ENCODE measurements at regions not wholly inside any gene's neighbourhood (a gene's known extent, or its start where the extent isn't known, plus 50 kb on each side); places are given as distances from the start of the nearest gene placed in this dataset.

DNA sequence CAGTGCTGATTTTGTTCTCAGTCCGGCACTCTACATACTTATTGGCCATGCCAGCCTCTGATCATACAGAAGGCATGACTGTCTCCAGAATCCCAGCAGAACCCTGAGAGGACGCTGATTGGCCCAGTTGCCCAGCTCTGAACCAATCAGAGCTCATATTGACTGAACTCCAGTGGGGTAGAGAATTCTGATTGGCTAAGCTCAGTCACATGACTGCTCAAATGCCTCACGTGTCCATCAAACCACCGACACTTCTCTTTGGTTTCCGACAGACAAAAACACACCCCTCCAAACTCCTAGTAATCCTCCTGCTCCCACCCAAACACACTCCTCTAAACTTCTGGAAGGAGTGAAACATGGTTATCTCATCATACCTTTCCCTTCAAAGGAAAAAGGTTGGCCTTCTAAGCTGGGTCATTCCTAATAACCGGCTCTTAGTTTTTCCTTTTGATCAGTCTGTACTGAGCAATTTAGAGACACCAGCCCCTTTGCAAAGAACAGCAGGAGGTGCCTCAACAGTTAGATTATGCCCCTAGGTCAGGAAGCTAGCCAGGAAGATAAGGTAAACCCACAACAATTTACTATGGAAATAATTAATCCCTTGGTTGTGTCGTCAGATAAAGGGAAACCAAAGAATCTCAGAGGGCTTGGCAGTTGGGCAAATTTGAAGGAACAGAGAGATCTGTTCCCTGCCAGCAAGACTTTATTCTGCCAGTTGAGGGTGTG is 187.8 kb downstream of the TLE3 start:
- ChIA-PET POLR2A (no interaction called here), CTCF (no interaction called here)
- no peak for TF ChIP-seq POLR2AphosphoS5 (IDR thresholded peaks at IDR 0.05; ENCODE audit: low read depth, low read length)
- no peak for TF ChIP-seq CTCF (IDR thresholded peaks at IDR 0.05)
- no peak for TF ChIP-seq SIN3A (IDR thresholded peaks at IDR 0.05; ENCODE audit: borderline replicate concordance, insufficient read depth, low read depth, low read length)
- no peak for TF ChIP-seq TCF7L2 (IDR thresholded peaks at IDR 0.05; ENCODE audit: low read depth, low read length)
- TF ChIP-seq, protein P1, sequence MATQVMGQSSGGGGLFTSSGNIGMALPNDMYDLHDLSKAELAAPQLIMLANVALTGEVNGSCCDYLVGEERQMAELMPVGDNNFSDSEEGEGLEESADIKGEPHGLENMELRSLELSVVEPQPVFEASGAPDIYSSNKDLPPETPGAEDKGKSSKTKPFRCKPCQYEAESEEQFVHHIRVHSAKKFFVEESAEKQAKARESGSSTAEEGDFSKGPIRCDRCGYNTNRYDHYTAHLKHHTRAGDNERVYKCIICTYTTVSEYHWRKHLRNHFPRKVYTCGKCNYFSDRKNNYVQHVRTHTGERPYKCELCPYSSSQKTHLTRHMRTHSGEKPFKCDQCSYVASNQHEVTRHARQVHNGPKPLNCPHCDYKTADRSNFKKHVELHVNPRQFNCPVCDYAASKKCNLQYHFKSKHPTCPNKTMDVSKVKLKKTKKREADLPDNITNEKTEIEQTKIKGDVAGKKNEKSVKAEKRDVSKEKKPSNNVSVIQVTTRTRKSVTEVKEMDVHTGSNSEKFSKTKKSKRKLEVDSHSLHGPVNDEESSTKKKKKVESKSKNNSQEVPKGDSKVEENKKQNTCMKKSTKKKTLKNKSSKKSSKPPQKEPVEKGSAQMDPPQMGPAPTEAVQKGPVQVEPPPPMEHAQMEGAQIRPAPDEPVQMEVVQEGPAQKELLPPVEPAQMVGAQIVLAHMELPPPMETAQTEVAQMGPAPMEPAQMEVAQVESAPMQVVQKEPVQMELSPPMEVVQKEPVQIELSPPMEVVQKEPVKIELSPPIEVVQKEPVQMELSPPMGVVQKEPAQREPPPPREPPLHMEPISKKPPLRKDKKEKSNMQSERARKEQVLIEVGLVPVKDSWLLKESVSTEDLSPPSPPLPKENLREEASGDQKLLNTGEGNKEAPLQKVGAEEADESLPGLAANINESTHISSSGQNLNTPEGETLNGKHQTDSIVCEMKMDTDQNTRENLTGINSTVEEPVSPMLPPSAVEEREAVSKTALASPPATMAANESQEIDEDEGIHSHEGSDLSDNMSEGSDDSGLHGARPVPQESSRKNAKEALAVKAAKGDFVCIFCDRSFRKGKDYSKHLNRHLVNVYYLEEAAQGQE (IDR thresholded peaks at IDR 0.05; ENCODE audit: insufficient read depth in 1 of 2, low read depth in 2 of 2, low read length in 1 of 2): no peak
- ATAC-seq (no peak), DNase-seq (ENCODE audit: low read depth, low spot score) (no peak)
- H3K9me3 ChIP-seq (ENCODE audit: control insufficient read depth, insufficient read depth, low read depth, low read length): no peaks in the 10 kb centered on the region
- H3K27ac ChIP-seq (ENCODE audit: low read length): no peak overlapping the region
- BruUV-seq (replicated peaks): no TSS peak
- no peaks in the 10 kb centered on the region for H3K4me1 ChIP-seq (ENCODE audit: control insufficient read depth, insufficient read depth, low read length)
- intact Hi-C loops (cut with micrococcal nuclease; ENCODE audit: unreplicated experiment) (no loop called here), in situ Hi-C loops (cut with HindIII; ENCODE audit: low pct_unique_long_range_greater_than_20kb, low sequenced_read_pairs) (no loop called here)
- H3K36me3 ChIP-seq (ENCODE audit: control insufficient read depth, insufficient read depth, low read length): no peaks in the 10 kb centered on the region
- no peaks in the 10 kb centered on the region for H3K27me3 ChIP-seq (ENCODE audit: control insufficient read depth, insufficient read depth, low read length)
- no peak overlapping the region for H3K4me3 ChIP-seq (ENCODE audit: low read depth in 2 of 2, low read length in 2 of 2)

DNA sequence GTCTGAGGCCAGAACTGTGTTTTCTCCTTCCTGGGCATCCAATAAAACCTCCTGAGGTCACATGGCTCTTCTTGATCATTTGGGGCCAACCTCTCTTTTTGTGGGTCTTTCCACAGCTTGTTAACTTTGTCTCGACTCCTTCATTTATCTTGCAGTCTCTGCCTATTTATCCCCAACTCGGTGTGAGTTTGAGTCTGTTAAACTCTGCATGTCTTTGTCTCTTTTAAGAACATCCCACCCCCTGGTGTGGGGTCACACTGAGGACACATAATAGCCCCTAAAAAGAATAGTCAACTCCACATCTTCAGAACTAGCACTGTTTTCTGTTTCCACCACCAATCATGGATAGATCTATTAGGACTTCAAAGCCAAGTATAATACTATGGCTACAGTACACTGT is 187.2 kb downstream of the TLE3 start:
- CTCF ChIA-PET: no interaction called here
- Histone ChIP-seq H3K36me3 (ENCODE audit: control insufficient read depth, insufficient read depth, low read length) (no peaks in the 10 kb centered on the region), H3K9me3 (ENCODE audit: control insufficient read depth, insufficient read depth, low read depth, low read length) (no peaks in the 10 kb centered on the region), H3K4me1 (ENCODE audit: control insufficient read depth, insufficient read depth, low read length) (no peaks in the 10 kb centered on the region), H3K4me3 (ENCODE audit: low read depth in 2 of 2, low read length in 2 of 2) (no peak overlapping the region), H3K27me3 (ENCODE audit: control insufficient read depth, insufficient read depth, low read length) (no peaks in the 10 kb centered on the region), H3K27ac (ENCODE audit: low read length) (no peak overlapping the region)
- TF ChIP-seq SIN3A (IDR thresholded peaks at IDR 0.05; ENCODE audit: borderline replicate concordance, insufficient read depth, low read depth, low read length): no peak
- TF ChIP-seq, protein P1 (IDR thresholded peaks at IDR 0.05; ENCODE audit: insufficient read depth in 1 of 2, low read depth in 2 of 2, low read length in 1 of 2): no peak
- TF ChIP-seq CTCF (IDR thresholded peaks at IDR 0.05): no peak
- TF ChIP-seq TCF7L2 (IDR thresholded peaks at IDR 0.05; ENCODE audit: low read depth, low read length): no peak
- no peak for TF ChIP-seq POLR2AphosphoS5 (IDR thresholded peaks at IDR 0.05; ENCODE audit: low read depth, low read length)
- in situ Hi-C loops (cut with HindIII; ENCODE audit: low pct_unique_long_range_greater_than_20kb, low sequenced_read_pairs) (no loop called here), intact Hi-C loops (cut with micrococcal nuclease; ENCODE audit: unreplicated experiment) (no loop called here)
- ATAC-seq (no peak), DNase-seq (ENCODE audit: low read depth, low spot score) (no peak)
- BruUV-seq (replicated peaks): no TSS peak
- POLR2A ChIA-PET: no interaction called here
